ENCODE measurements at regions not wholly inside any gene's neighbourhood (a gene's known extent, or its start where the extent isn't known, plus 50 kb on each side); places are given as distances from the start of the nearest gene placed in this dataset.

GRCh38 chr14:21924479-21924878 lies 250.9 kb upstream of the OR4E1 start:
- TF ChIP-seq GATA3 (IDR thresholded peaks at IDR 0.05; ENCODE audit: low read depth, low read length) (no peak), GATA2 (IDR thresholded peaks at IDR 0.05; ENCODE audit: low read depth, low read length) (no peak)

GRCh38 chr14:21923820-21924219 lies 250.2 kb upstream of the OR4E1 start:
- TF ChIP-seq GATA2 (IDR thresholded peaks at IDR 0.05; ENCODE audit: low read depth, low read length): no peak
- no peak for TF ChIP-seq GATA3 (IDR thresholded peaks at IDR 0.05; ENCODE audit: low read depth, low read length)

- no peak for TF ChIP-seq GATA2 (IDR thresholded peaks at IDR 0.05; ENCODE audit: low read depth, low read length)
Measured at GRCh38 chr14:21921453-21921852, 247.8 kb upstream of the OR4E1 start.

- TF ChIP-seq GATA2 (IDR thresholded peaks at IDR 0.05; ENCODE audit: low read depth, low read length) (no peak), GATA3 (IDR thresholded peaks at IDR 0.05; ENCODE audit: low read depth, low read length) (no peak)
Measured at GRCh38 chr14:21917699-21918436, 244.2 kb upstream of the OR4E1 start.

GRCh38 chr14:21915826-21916225 lies 242.2 kb upstream of the OR4E1 start:
- TF ChIP-seq GATA2 (IDR thresholded peaks at IDR 0.05; ENCODE audit: low read depth, low read length): no peak
- TF ChIP-seq GATA3 (IDR thresholded peaks at IDR 0.05; ENCODE audit: low read depth, low read length): no peak

- no peak for TF ChIP-seq GATA3 (IDR thresholded peaks at IDR 0.05; ENCODE audit: low read depth, low read length)
- TF ChIP-seq GATA2 (IDR thresholded peaks at IDR 0.05; ENCODE audit: low read depth, low read length): no peak
Measured at GRCh38 chr14:21913759-21914158, 240.1 kb upstream of the OR4E1 start.

- TF ChIP-seq GATA3 (IDR thresholded peaks at IDR 0.05; ENCODE audit: low read depth, low read length) (no peak), GATA2 (IDR thresholded peaks at IDR 0.05; ENCODE audit: low read depth, low read length) (no peak)
Measured at GRCh38 chr14:21912367-21912766, 238.7 kb upstream of the OR4E1 start.

- TF ChIP-seq GATA3 (IDR thresholded peaks at IDR 0.05; ENCODE audit: low read depth, low read length): no peak
- TF ChIP-seq GATA2 (IDR thresholded peaks at IDR 0.05; ENCODE audit: low read depth, low read length): no peak
Measured at GRCh38 chr14:21911877-21912276, 238.3 kb upstream of the OR4E1 start.

GRCh38 chr14:21910260-21910659 lies 236.6 kb upstream of the OR4E1 start:
- TF ChIP-seq GATA3 (IDR thresholded peaks at IDR 0.05; ENCODE audit: low read depth, low read length) (no peak), GATA2 (IDR thresholded peaks at IDR 0.05; ENCODE audit: low read depth, low read length) (no peak)

GRCh38 chr14:21902561-21903181 lies 229.1 kb upstream of the OR4E1 start:
- TF ChIP-seq GATA3 (IDR thresholded peaks at IDR 0.05; ENCODE audit: low read depth, low read length) (no peak), GATA2 (IDR thresholded peaks at IDR 0.05; ENCODE audit: low read depth, low read length) (no peak)

- no peak for TF ChIP-seq GATA2 (IDR thresholded peaks at IDR 0.05; ENCODE audit: low read depth, low read length)
- TF ChIP-seq GATA3 (IDR thresholded peaks at IDR 0.05; ENCODE audit: low read depth, low read length): no peak
Measured at GRCh38 chr14:21894003-21894897, 220.6 kb upstream of the OR4E1 start.

GRCh38 chr14:21891921-21892320 lies 218.3 kb upstream of the OR4E1 start:
- TF ChIP-seq GATA2 (IDR thresholded peaks at IDR 0.05; ENCODE audit: low read depth, low read length) (no peak), GATA3 (IDR thresholded peaks at IDR 0.05; ENCODE audit: low read depth, low read length) (no peak)

- TF ChIP-seq GATA3 (IDR thresholded peaks at IDR 0.05; ENCODE audit: low read depth, low read length) (no peak), GATA2 (IDR thresholded peaks at IDR 0.05; ENCODE audit: low read depth, low read length) (no peak)
Measured at GRCh38 chr14:21884995-21885394, 211.4 kb upstream of the OR4E1 start.

- TF ChIP-seq GATA2 (IDR thresholded peaks at IDR 0.05; ENCODE audit: low read depth, low read length): no peak
- TF ChIP-seq GATA3 (IDR thresholded peaks at IDR 0.05; ENCODE audit: low read depth, low read length): no peak
Measured at GRCh38 chr14:21882226-21882625, 208.6 kb upstream of the OR4E1 start.
